Ascending aorta (tissue), 2 donors: ENCODE measurements at regions not wholly inside any gene's neighbourhood (a gene's known extent, or its start where the extent isn't known, plus 50 kb on each side); places are given as distances from the start of the nearest gene placed in this dataset.

ENCODE experiments used
- DNase-seq, 2 donors: peaks; one replicate each; pipeline ENCODE4 v3.0.0-alpha.2; 2019; ENCODE audit warnings: low spot score in 2 of 2
- H3K27ac ChIP-seq, 2 donors: fragments of 200-600 bp; sonication (generic); one replicate each; pipeline ENCODE4 v1.5.1; 2016 to 2017; ENCODE audit warnings: mild to moderate bottlenecking in 1 of 2
- H3K27me3 ChIP-seq: fragments of 200-600 bp; sonication (generic); one replicate; pipeline ENCODE4 v1.5.1; 2017
- H3K36me3 ChIP-seq, 2 donors: fragments of 200-600 bp; sonication (generic); one replicate each; pipeline ENCODE4 v1.5.1; 2016
- H3K4me1 ChIP-seq, 2 donors: fragments of 200-600 bp; sonication (generic); one replicate each; pipeline ENCODE4 v1.5.1; 2016 to 2017; ENCODE audit warnings: mild to moderate bottlenecking in 1 of 2
- H3K4me3 ChIP-seq, 2 donors: fragments of 200-600 bp; sonication (generic); one replicate each; pipeline ENCODE4 v1.5.1; 2016 to 2017; ENCODE audit warnings: mild to moderate bottlenecking in 1 of 2
- H3K9me3 ChIP-seq, 2 donors: fragments of 200-600 bp; sonication (generic); one replicate each; pipeline ENCODE4 v1.5.1; 2016
- CTCF ChIP-seq, 3 experiments: fragments of 200-600 bp in 2 of 3; fragments of 450-650 bp in 1 of 3; sonication (generic) in 2 of 3; IDR thresholded peaks; one replicate each; pipeline ENCODE4 v1.5.1; 2016 to 2019; ENCODE audit warnings: antibody characterized with exemption in 3 of 3, mild to moderate bottlenecking in 1 of 3, moderate library complexity in 1 of 3
- intact Hi-C: fragments of 100-400 bp; cut with DNase I; formaldehyde crosslinking; loops from one replicate; pipeline ENCODE4 v1.15.1; 2023

GRCh38 chr3:181888234-181888633 lies 176.5 kb downstream of the SOX2 start:
- Histone ChIP-seq H3K4me3 (no peak overlapping the region), H3K27me3 (no peaks in the 10 kb centered on the region), H3K9me3 (no peaks in the 10 kb centered on the region), H3K4me1 (no peaks in the 10 kb centered on the region), H3K27ac (no peak overlapping the region), H3K36me3 (no peaks in the 10 kb centered on the region)
- no peak for DNase-seq
- no peak for TF ChIP-seq CTCF (IDR thresholded peaks at IDR 0.05)
- intact Hi-C loops: no loop called here

- no peak for TF ChIP-seq CTCF (IDR thresholded peaks at IDR 0.05)
- Histone ChIP-seq H3K9me3 (no peaks in the 10 kb centered on the region), H3K4me1 (no peaks in the 10 kb centered on the region), H3K27me3 (no peaks in the 10 kb centered on the region), H3K4me3 (no peak overlapping the region), H3K27ac (no peak overlapping the region), H3K36me3 (no peaks in the 10 kb centered on the region)
- intact Hi-C loops: no loop called here
- no peak for DNase-seq
Observed at GRCh38 chr3:181892848-181893247, 181.1 kb downstream of the SOX2 start.

- Histone ChIP-seq H3K9me3 (no peaks in the 10 kb centered on the region), H3K27ac (no peak overlapping the region), H3K4me1 (no peaks in the 10 kb centered on the region), H3K4me3 (no peak overlapping the region), H3K36me3 (no peaks in the 10 kb centered on the region), H3K27me3 (no peaks in the 10 kb centered on the region)
- no peak for TF ChIP-seq CTCF (IDR thresholded peaks at IDR 0.05)
- no peak for DNase-seq
- intact Hi-C loops: no loop called here
Observed at GRCh38 chr3:181896605-181897004, 184.9 kb downstream of the SOX2 start.

GRCh38 chr3:181899702-181900101 lies 188.0 kb downstream of the SOX2 start:
- Histone ChIP-seq H3K4me1 (no peaks in the 10 kb centered on the region), H3K27me3 (no peaks in the 10 kb centered on the region), H3K4me3 (no peak overlapping the region), H3K27ac (no peak overlapping the region), H3K36me3 (no peaks in the 10 kb centered on the region), H3K9me3 (no peaks in the 10 kb centered on the region)
- no peak for TF ChIP-seq CTCF (IDR thresholded peaks at IDR 0.05)
- intact Hi-C loops: no loop called here
- DNase-seq: no peak

GRCh38 chr3:181901626-181902025 lies 189.9 kb downstream of the SOX2 start:
- DNase-seq: no peak
- intact Hi-C loops: no loop called here
- no peak for TF ChIP-seq CTCF (IDR thresholded peaks at IDR 0.05)
- Histone ChIP-seq H3K27ac (no peak overlapping the region), H3K27me3 (no peaks in the 10 kb centered on the region), H3K4me1 (no peaks in the 10 kb centered on the region), H3K9me3 (no peaks in the 10 kb centered on the region), H3K36me3 (no peaks in the 10 kb centered on the region), H3K4me3 (no peak overlapping the region)

- DNase-seq: no peak
- Histone ChIP-seq H3K4me3 (no peak overlapping the region), H3K27ac (no peak overlapping the region), H3K36me3 (no peaks in the 10 kb centered on the region), H3K27me3 (no peaks in the 10 kb centered on the region), H3K4me1 (no peaks in the 10 kb centered on the region), H3K9me3 (no peaks in the 10 kb centered on the region)
- TF ChIP-seq CTCF (IDR thresholded peaks at IDR 0.05): no peak
- intact Hi-C loops: no loop called here
Observed at GRCh38 chr3:181906338-181906737, 194.6 kb downstream of the SOX2 start.
